HCT116 (cell line): ENCODE measurements at regions not wholly inside any gene's neighbourhood (a gene's known extent, or its start where the extent isn't known, plus 50 kb on each side); places are given as distances from the start of the nearest gene placed in this dataset.

ENCODE experiments used
- ATF3 ChIP-seq: IDR thresholded peaks from 2 replicates; pipeline ENCODE4 v1.6.1; 2012
- CEBPB ChIP-seq: IDR thresholded peaks from 2 replicates; pipeline ENCODE4 v1.6.1; 2012; ENCODE audit warnings: low read depth
- CTCF ChIP-seq, 3 experiments: fragments of 200-600 bp in 1 of 3; sonication (generic) in 1 of 3; IDR thresholded peaks in 2 of 3; conservative IDR thresholded peaks in 1 of 3; 2 replicates each; pipeline ENCODE4 v1.5.1; 2012 to 2017; ENCODE audit warnings: low read depth in 2 of 3, low read length in 2 of 3, antibody characterized with exemption in 1 of 3, borderline replicate concordance in 1 of 3, control low read depth in 1 of 3, mild to moderate bottlenecking in 1 of 3, mixed read lengths in 1 of 3, mixed run types in 1 of 3, moderate library complexity in 1 of 3; ENCODE audit not compliant: insufficient read depth in 1 of 3
- ELF1 ChIP-seq: IDR thresholded peaks from 2 replicates; pipeline ENCODE4 v1.6.1; 2012; ENCODE audit warnings: low read depth, borderline replicate concordance
- EZH2 ChIP-seq: fragments of 200-600 bp; sonication (generic); IDR thresholded peaks from 2 replicates; pipeline ENCODE4 v1.6.1; 2017; ENCODE audit warnings: antibody characterized with exemption, mixed run types
- POLR2AphosphoS5 ChIP-seq: IDR thresholded peaks from 2 replicates; pipeline ENCODE4 v1.6.1; 2011; ENCODE audit warnings: mild to moderate bottlenecking, low read depth, low read length, moderate library complexity
- RAD21 ChIP-seq: IDR thresholded peaks from 2 replicates; pipeline ENCODE4 v1.6.1; 2012; ENCODE audit warnings: low read depth, mild to moderate bottlenecking
- SRF ChIP-seq: IDR thresholded peaks from 2 replicates; pipeline ENCODE4 v1.6.1; 2012; ENCODE audit warnings: low read depth
- YY1 ChIP-seq: IDR thresholded peaks from 2 replicates; pipeline ENCODE4 v1.6.1; 2011; ENCODE audit warnings: low read length, low read depth, moderate library complexity, mild to moderate bottlenecking; ENCODE audit not compliant: insufficient replicate concordance; ENCODE audit errors: extremely low read depth
- ZBTB33 ChIP-seq: IDR thresholded peaks from 2 replicates; pipeline ENCODE4 v1.6.1; 2011; ENCODE audit warnings: mild to moderate bottlenecking, low read length, moderate library complexity; ENCODE audit not compliant: insufficient replicate concordance; ENCODE audit errors: extremely low read depth
- ZFX ChIP-seq: fragments of 450-650 bp; IDR thresholded peaks from 2 replicates; pipeline ENCODE4 v1.6.1; 2017
- ZNF274 ChIP-seq: fragments of 200-500 bp; sonication (Bioruptor generic); IDR thresholded peaks from 2 replicates; pipeline ENCODE4 v1.6.1; 2014; ENCODE audit warnings: mild to moderate bottlenecking, low read depth, low read length, inconsistent platforms

- TF ChIP-seq CTCF (IDR thresholded peaks at IDR 0.05 in 2 of 3, conservative IDR thresholded peaks at IDR 0.05 in 1 of 3; ENCODE audit: borderline replicate concordance in 1 of 3, insufficient read depth in 1 of 3, low read depth in 2 of 3, low read length in 2 of 3): no peak
- TF ChIP-seq POLR2AphosphoS5: no peak
- no peak for TF ChIP-seq CEBPB
- no peak for TF ChIP-seq RAD21
- TF ChIP-seq ZFX: no peak
- no peak for TF ChIP-seq EZH2
- TF ChIP-seq ZBTB33: no peak
- no peak for TF ChIP-seq YY1
- no peak for TF ChIP-seq SRF
- no peak for TF ChIP-seq ELF1
- TF ChIP-seq ATF3: no peak
- no peak for TF ChIP-seq ZNF274
These were observed 105.0 kb downstream of the HNRNPD start (continued) for GRCh38 chr4:82268826-82269193.
